ENCODE measurements at regions not wholly inside any gene's neighbourhood (a gene's known extent, or its start where the extent isn't known, plus 50 kb on each side); places are given as distances from the start of the nearest gene placed in this dataset.

- no peak for TF ChIP-seq ZSCAN5A (tag by site-specific recombination; IDR thresholded peaks at IDR 0.05)
These were observed 849.4 kb downstream of the SLC4A3 start (continued) for GRCh38 chr2:220476877-220477276.

GRCh38 chr2:220478305-220479058 is 851.1 kb downstream of the SLC4A3 start:
- Histone ChIP-seq H3K27ac (ENCODE audit: extremely low read depth, low read depth, low read length) (no peak overlapping the region), H3K9me3 (ENCODE audit: control insufficient read depth, insufficient read depth, low read depth, low read length) (no peaks in the 10 kb centered on the region), H3K4me1 (ENCODE audit: control insufficient read depth, insufficient read depth, low read length) (no peaks in the 10 kb centered on the region), H3K4me3 (ENCODE audit: low read depth, low read length) (no peak overlapping the region), H3K36me3 (ENCODE audit: control insufficient read depth in 2 of 2, insufficient read depth in 1 of 2, low read length in 2 of 2) (no peaks in the 10 kb centered on the region)
- no peak for TF ChIP-seq ZNF362 (tag by site-specific recombination; IDR thresholded peaks at IDR 0.05)
- CTCF ChIA-PET: no interaction called here
- POLR2A ChIA-PET: no interaction called here

GRCh38 chr2:220482716-220483115 is 855.3 kb downstream of the SLC4A3 start:
- Histone ChIP-seq H3K4me3 (ENCODE audit: low read depth, low read length) (no peak overlapping the region), H3K4me1 (ENCODE audit: control insufficient read depth, insufficient read depth, low read length) (no peaks in the 10 kb centered on the region), H3K9me3 (ENCODE audit: control insufficient read depth, insufficient read depth, low read depth, low read length) (no peaks in the 10 kb centered on the region), H3K27ac (ENCODE audit: extremely low read depth, low read depth, low read length) (no peak overlapping the region), H3K36me3 (ENCODE audit: control insufficient read depth in 2 of 2, insufficient read depth in 1 of 2, low read length in 2 of 2) (no peaks in the 10 kb centered on the region)
- ChIA-PET CTCF (no interaction called here), POLR2A (no interaction called here)
- no peak for TF ChIP-seq PATZ1 (tag by site-specific recombination; IDR thresholded peaks at IDR 0.05)
- TF ChIP-seq ZNF792 (tag by site-specific recombination; IDR thresholded peaks at IDR 0.05): no peak
- no peak for TF ChIP-seq ZNF776 (tag by site-specific recombination; IDR thresholded peaks at IDR 0.05; ENCODE audit: borderline replicate concordance)
- TF ChIP-seq ZNF266 (tag by site-specific recombination; IDR thresholded peaks at IDR 0.05; ENCODE audit: low read depth): no peak
- no peak for TF ChIP-seq ZNF214 (tag by site-specific recombination; IDR thresholded peaks at IDR 0.05; ENCODE audit: borderline replicate concordance)
- no peak for TF ChIP-seq PRDM6 (tag by site-specific recombination; IDR thresholded peaks at IDR 0.05)
- TF ChIP-seq ZNF701 (tag by site-specific recombination; IDR thresholded peaks at IDR 0.05): no peak
- TF ChIP-seq ZNF18 (tag by site-specific recombination; IDR thresholded peaks at IDR 0.05): no peak
- no peak for TF ChIP-seq ZNF660 (tag by site-specific recombination; IDR thresholded peaks at IDR 0.05)
- TF ChIP-seq ZNF394 (tag by site-specific recombination; IDR thresholded peaks at IDR 0.05; ENCODE audit: borderline replicate concordance): no peak
- TF ChIP-seq GLIS2 (tag by site-specific recombination; IDR thresholded peaks at IDR 0.05): no peak
- no peak for TF ChIP-seq ZBTB10 (tag by site-specific recombination; IDR thresholded peaks at IDR 0.05)
- no peak for TF ChIP-seq ZSCAN4 (tag by site-specific recombination; IDR thresholded peaks at IDR 0.05)
- TF ChIP-seq GFI1B (tag by site-specific recombination; IDR thresholded peaks at IDR 0.05): no peak
- no peak for TF ChIP-seq ZNF202 (tag by site-specific recombination; IDR thresholded peaks at IDR 0.05; ENCODE audit: borderline replicate concordance)
